Central memory CD8-positive, alpha-beta T cell (primary cell): ENCODE measurements at regions not wholly inside any gene's neighbourhood (a gene's known extent, or its start where the extent isn't known, plus 50 kb on each side); places are given as distances from the start of the nearest gene placed in this dataset.

Source experiments
- ATAC-seq: fragments of 150-1000 bp; cut with Tn5 transposase; replicated peaks from 2 replicates; pipeline ENCODE4 v1.10.0; 2022; ENCODE audit warnings: mild to moderate bottlenecking, moderate FRiP score, moderate number of reproducible peaks; ENCODE audit not compliant: poor library complexity, severe bottlenecking; ENCODE audit errors: extremely low read depth
- DNase-seq, 2 donors: peaks; one replicate each; pipeline ENCODE4 v3.0.0; 2021; ENCODE audit warnings: low spot score in 2 of 2
- H3K27ac Mint-ChIP-seq: one replicate; pipeline ENCODE4 v1.8.0; 2022; ENCODE audit warnings: low read depth, mild to moderate bottlenecking, moderate library complexity, mixed read lengths
- H3K27me3 Mint-ChIP-seq: one replicate; pipeline ENCODE4 v1.8.0; 2022; ENCODE audit warnings: mixed read lengths
- H3K36me3 Mint-ChIP-seq: one replicate; pipeline ENCODE4 v1.8.0; 2022; ENCODE audit warnings: mild to moderate bottlenecking, moderate library complexity, mixed read lengths; ENCODE audit not compliant: insufficient read depth
- H3K4me1 Mint-ChIP-seq: one replicate; pipeline ENCODE4 v1.8.0; 2022; ENCODE audit warnings: mixed read lengths
- H3K4me3 Mint-ChIP-seq: one replicate; pipeline ENCODE4 v1.8.0; 2022; ENCODE audit warnings: mild to moderate bottlenecking, moderate library complexity, mixed read lengths
- H3K9me3 Mint-ChIP-seq: one replicate; pipeline ENCODE4 v1.8.0; 2022; ENCODE audit warnings: mixed read lengths

GRCh38 chr10:64708884-64709681, 1187.9 kb downstream of the REEP3 start:
- no peak for ATAC-seq
- no peak overlapping the region for H3K27ac Mint-ChIP-seq

GRCh38 chr10:64726466-64726865, 1205.3 kb downstream of the REEP3 start:
- no peaks in the 10 kb centered on the region for H3K27me3 Mint-ChIP-seq
- H3K27ac Mint-ChIP-seq = no peak overlapping the region
- peaks cover 20% of the 10 kb centered on the region for H3K9me3 Mint-ChIP-seq
- ATAC-seq = no peak
- no peak overlapping the region for H3K4me3 Mint-ChIP-seq
- no peaks in the 10 kb centered on the region for H3K4me1 Mint-ChIP-seq
- no peak for DNase-seq
- H3K36me3 Mint-ChIP-seq = no peaks in the 10 kb centered on the region

More at GRCh38 chr10:64708884-64709681, 1187.9 kb downstream of the REEP3 start:
- H3K36me3 Mint-ChIP-seq = no peaks in the 10 kb centered on the region
- H3K4me1 Mint-ChIP-seq = no peaks in the 10 kb centered on the region
- no peaks in the 10 kb centered on the region for H3K27me3 Mint-ChIP-seq
- no peak for DNase-seq
- peaks cover 17% of the 10 kb centered on the region for H3K9me3 Mint-ChIP-seq
- H3K4me3 Mint-ChIP-seq = no peak overlapping the region

GRCh38 chr10:64731016-64731415, 1209.8 kb downstream of the REEP3 start:
- no peak overlapping the region for H3K4me3 Mint-ChIP-seq
- H3K27me3 Mint-ChIP-seq = no peaks in the 10 kb centered on the region
- H3K36me3 Mint-ChIP-seq = no peaks in the 10 kb centered on the region
- no peaks in the 10 kb centered on the region for H3K4me1 Mint-ChIP-seq
- ATAC-seq (no peak), DNase-seq (no peak)
- no peak overlapping the region for H3K27ac Mint-ChIP-seq
- H3K9me3 Mint-ChIP-seq = peaks cover 20% of the 10 kb centered on the region

GRCh38 chr10:64732372-64732957, 1211.3 kb downstream of the REEP3 start:
- no peak for DNase-seq
- Mint-ChIP-seq H3K4me3 (no peak overlapping the region), H3K4me1 (no peaks in the 10 kb centered on the region), H3K36me3 (no peaks in the 10 kb centered on the region), H3K27me3 (no peaks in the 10 kb centered on the region), H3K27ac (no peak overlapping the region), H3K9me3 (peaks cover 31% of the 10 kb centered on the region)
- no peak for ATAC-seq

GRCh38 chr10:64733980-64734379, 1212.8 kb downstream of the REEP3 start:
- DNase-seq (no peak), ATAC-seq (no peak)
- Mint-ChIP-seq H3K4me1 (no peaks in the 10 kb centered on the region), H3K27me3 (no peaks in the 10 kb centered on the region), H3K36me3 (no peaks in the 10 kb centered on the region), H3K9me3 (peaks cover 25% of the 10 kb centered on the region), H3K27ac (no peak overlapping the region), H3K4me3 (no peak overlapping the region)

- no peaks in the 10 kb centered on the region for H3K36me3 Mint-ChIP-seq
- ATAC-seq (no peak), DNase-seq (no peak)
- no peak overlapping the region for H3K4me3 Mint-ChIP-seq
- no peak overlapping the region for H3K27ac Mint-ChIP-seq
- no peaks in the 10 kb centered on the region for H3K27me3 Mint-ChIP-seq
- H3K4me1 Mint-ChIP-seq = no peaks in the 10 kb centered on the region
- peaks cover 21% of the 10 kb centered on the region for H3K9me3 Mint-ChIP-seq
Measured at GRCh38 chr10:64738462-64738861, 1217.3 kb downstream of the REEP3 start.

GRCh38 chr10:64745565-64745964, 1224.4 kb downstream of the REEP3 start:
- ATAC-seq (no peak), DNase-seq (no peak)
- H3K9me3 Mint-ChIP-seq = peaks cover 6% of the 10 kb centered on the region
- H3K27me3 Mint-ChIP-seq = no peaks in the 10 kb centered on the region
- no peak overlapping the region for H3K27ac Mint-ChIP-seq
- no peaks in the 10 kb centered on the region for H3K36me3 Mint-ChIP-seq
- H3K4me3 Mint-ChIP-seq = no peak overlapping the region
- H3K4me1 Mint-ChIP-seq = no peaks in the 10 kb centered on the region

- no peaks in the 10 kb centered on the region for H3K4me1 Mint-ChIP-seq
Measured at GRCh38 chr10:64750672-64751071, 1229.5 kb downstream of the REEP3 start.

GRCh38 chr10:64753516-64753915, 1232.3 kb downstream of the REEP3 start:
- no peaks in the 10 kb centered on the region for H3K27me3 Mint-ChIP-seq
- no peaks in the 10 kb centered on the region for H3K4me1 Mint-ChIP-seq
- ATAC-seq (no peak), DNase-seq (no peak)
- H3K27ac Mint-ChIP-seq = no peak overlapping the region
- H3K9me3 Mint-ChIP-seq = peaks cover 14% of the 10 kb centered on the region
- no peaks in the 10 kb centered on the region for H3K36me3 Mint-ChIP-seq
- H3K4me3 Mint-ChIP-seq = no peak overlapping the region

More at GRCh38 chr10:64750672-64751071, 1229.5 kb downstream of the REEP3 start:
- H3K36me3 Mint-ChIP-seq = no peaks in the 10 kb centered on the region
- no peaks in the 10 kb centered on the region for H3K27me3 Mint-ChIP-seq
- ATAC-seq = no peak
- DNase-seq = no peak
- no peak overlapping the region for H3K4me3 Mint-ChIP-seq
- peaks cover 20% of the 10 kb centered on the region for H3K9me3 Mint-ChIP-seq
- H3K27ac Mint-ChIP-seq = no peak overlapping the region

GRCh38 chr10:64760371-64760770, 1239.2 kb downstream of the REEP3 start:
- ATAC-seq = no peak
- H3K27me3 Mint-ChIP-seq = no peaks in the 10 kb centered on the region
- H3K36me3 Mint-ChIP-seq = no peaks in the 10 kb centered on the region
- H3K27ac Mint-ChIP-seq = no peak overlapping the region
- no peak overlapping the region for H3K4me3 Mint-ChIP-seq
- no peak for DNase-seq
- peaks cover 11% of the 10 kb centered on the region for H3K9me3 Mint-ChIP-seq
- no peaks in the 10 kb centered on the region for H3K4me1 Mint-ChIP-seq

- H3K27ac Mint-ChIP-seq = no peak overlapping the region
Measured at GRCh38 chr10:64762861-64763260, 1241.7 kb downstream of the REEP3 start.

GRCh38 chr10:64765498-64765897, 1244.3 kb downstream of the REEP3 start:
- no peak for ATAC-seq

More at GRCh38 chr10:64762861-64763260, 1241.7 kb downstream of the REEP3 start:
- Mint-ChIP-seq H3K4me1 (no peaks in the 10 kb centered on the region), H3K9me3 (peaks cover 20% of the 10 kb centered on the region), H3K4me3 (no peak overlapping the region), H3K36me3 (no peaks in the 10 kb centered on the region), H3K27me3 (no peaks in the 10 kb centered on the region)
- DNase-seq (no peak), ATAC-seq (no peak)

More at GRCh38 chr10:64765498-64765897, 1244.3 kb downstream of the REEP3 start:
- H3K27me3 Mint-ChIP-seq = no peaks in the 10 kb centered on the region
- no peaks in the 10 kb centered on the region for H3K4me1 Mint-ChIP-seq
- peaks cover 14% of the 10 kb centered on the region for H3K9me3 Mint-ChIP-seq
- H3K36me3 Mint-ChIP-seq = no peaks in the 10 kb centered on the region
- no peak for DNase-seq
- H3K4me3 Mint-ChIP-seq = no peak overlapping the region
- H3K27ac Mint-ChIP-seq = no peak overlapping the region
